ENCODE measurements at regions not wholly inside any gene's neighbourhood (a gene's known extent, or its start where the extent isn't known, plus 50 kb on each side); places are given as distances from the start of the nearest gene placed in this dataset.
"Not testable (repeated sequence)": the region's sequence is repeated elsewhere in the genome, so short reads cannot be mapped to it uniquely, and the experiment has no call there.

- DNase-seq: no peak
These were observed 95.3 kb upstream of the GADD45A start for GRCh38 chr1:67589519-67590233.

GRCh38 chr1:67590329-67590728, 94.7 kb upstream of the GADD45A start:
- no peak for DNase-seq

- DNase-seq: no peak
These were observed 90.2 kb upstream of the GADD45A start for GRCh38 chr1:67594764-67595163.

GRCh38 chr1:67596674-67597073, 88.3 kb upstream of the GADD45A start:
- DNase-seq: no peak

GRCh38 chr1:67597336-67597735, 87.7 kb upstream of the GADD45A start:
- peak; percentile 67 for DNase-seq

- DNase-seq: no peak
These were observed 85.9 kb upstream of the GADD45A start for GRCh38 chr1:67599085-67599484.

GRCh38 chr1:67601539-67601938, 83.5 kb upstream of the GADD45A start:
- no peak for DNase-seq

- no peak for DNase-seq
These were observed 83.0 kb upstream of the GADD45A start for GRCh38 chr1:67601955-67602354.

GRCh38 chr1:67604778-67605177, 80.2 kb upstream of the GADD45A start:
- no peak for DNase-seq

GRCh38 chr1:67605209-67605780, 79.7 kb upstream of the GADD45A start:
- no peak for DNase-seq

- DNase-seq: no peak
These were observed 77.7 kb upstream of the GADD45A start for GRCh38 chr1:67607286-67607685.

- DNase-seq: no peak
These were observed 77.3 kb upstream of the GADD45A start for GRCh38 chr1:67607699-67608098.

- DNase-seq: no peak
These were observed 76.1 kb upstream of the GADD45A start for GRCh38 chr1:67608661-67609576.

- DNase-seq: no peak
These were observed 75.2 kb upstream of the GADD45A start for GRCh38 chr1:67609577-67610341.

GRCh38 chr1:67610450-67610849, 74.6 kb upstream of the GADD45A start:
- no peak for DNase-seq

- DNase-seq: no peak
These were observed 73.2 kb upstream of the GADD45A start for GRCh38 chr1:67611846-67612245.

GRCh38 chr1:67612788-67613241, 72.2 kb upstream of the GADD45A start:
- no peak for DNase-seq

- not testable (repeated sequence) for DNase-seq
These were observed 71.5 kb upstream of the GADD45A start for GRCh38 chr1:67613479-67613878.

GRCh38 chr1:67614511-67614934, 70.5 kb upstream of the GADD45A start:
- DNase-seq: no peak

GRCh38 chr1:67615886-67616285, 69.1 kb upstream of the GADD45A start:
- DNase-seq: no peak

- no peak for DNase-seq
These were observed 68.5 kb upstream of the GADD45A start for GRCh38 chr1:67616394-67616985.

GRCh38 chr1:67618285-67619018, 66.5 kb upstream of the GADD45A start:
- DNase-seq: no peak
